ENCODE measurements at regions not wholly inside any gene's neighbourhood (a gene's known extent, or its start where the extent isn't known, plus 50 kb on each side); places are given as distances from the start of the nearest gene placed in this dataset.

DNA sequence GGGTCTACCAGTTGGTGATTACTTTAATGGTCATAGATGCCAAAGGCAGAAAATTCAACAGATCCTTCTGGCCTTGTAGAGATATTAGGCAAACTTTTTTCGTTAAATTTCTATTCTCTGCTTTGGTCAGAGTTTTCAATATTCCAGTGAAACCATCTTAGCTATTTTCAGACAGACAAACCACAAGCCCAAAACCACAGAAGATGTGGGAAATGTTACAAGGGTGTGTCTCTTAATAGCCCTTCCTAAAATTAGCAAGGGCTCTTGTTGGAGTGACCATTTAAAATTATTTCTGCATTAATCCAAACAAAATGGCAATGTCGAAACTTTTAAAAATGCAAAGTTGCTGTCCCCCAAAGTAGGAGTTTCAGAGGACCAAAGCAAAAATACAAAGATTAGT, 102.8 kb downstream of the ARRDC4 start:
- H3K27ac ChIP-seq: no peak overlapping the region
- no peaks in the 10 kb centered on the region for H3K4me1 ChIP-seq
- H3K9me3 ChIP-seq: no peaks in the 10 kb centered on the region
- no peaks in the 10 kb centered on the region for H3K27me3 ChIP-seq
- H3K36me3 ChIP-seq: no peaks in the 10 kb centered on the region
- no peak overlapping the region for H3K4me3 ChIP-seq
- no peak for DNase-seq (ENCODE audit: low spot score in 2 of 2)
- TF ChIP-seq, protein P1, sequence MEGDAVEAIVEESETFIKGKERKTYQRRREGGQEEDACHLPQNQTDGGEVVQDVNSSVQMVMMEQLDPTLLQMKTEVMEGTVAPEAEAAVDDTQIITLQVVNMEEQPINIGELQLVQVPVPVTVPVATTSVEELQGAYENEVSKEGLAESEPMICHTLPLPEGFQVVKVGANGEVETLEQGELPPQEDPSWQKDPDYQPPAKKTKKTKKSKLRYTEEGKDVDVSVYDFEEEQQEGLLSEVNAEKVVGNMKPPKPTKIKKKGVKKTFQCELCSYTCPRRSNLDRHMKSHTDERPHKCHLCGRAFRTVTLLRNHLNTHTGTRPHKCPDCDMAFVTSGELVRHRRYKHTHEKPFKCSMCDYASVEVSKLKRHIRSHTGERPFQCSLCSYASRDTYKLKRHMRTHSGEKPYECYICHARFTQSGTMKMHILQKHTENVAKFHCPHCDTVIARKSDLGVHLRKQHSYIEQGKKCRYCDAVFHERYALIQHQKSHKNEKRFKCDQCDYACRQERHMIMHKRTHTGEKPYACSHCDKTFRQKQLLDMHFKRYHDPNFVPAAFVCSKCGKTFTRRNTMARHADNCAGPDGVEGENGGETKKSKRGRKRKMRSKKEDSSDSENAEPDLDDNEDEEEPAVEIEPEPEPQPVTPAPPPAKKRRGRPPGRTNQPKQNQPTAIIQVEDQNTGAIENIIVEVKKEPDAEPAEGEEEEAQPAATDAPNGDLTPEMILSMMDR (IDR thresholded peaks at IDR 0.05): no peak
- TF ChIP-seq POLR2A (IDR thresholded peaks at IDR 0.05): no peak
- TF ChIP-seq POLR2AphosphoS5 (IDR thresholded peaks at IDR 0.05): no peak
- intact Hi-C loops (cut with DNase I; ENCODE audit: low total_unique reads): no loop called here

- no peak overlapping the region for H3K27ac ChIP-seq
Observed at GRCh38 chr15:98063871-98064270, 103.4 kb downstream of the ARRDC4 start.

DNA sequence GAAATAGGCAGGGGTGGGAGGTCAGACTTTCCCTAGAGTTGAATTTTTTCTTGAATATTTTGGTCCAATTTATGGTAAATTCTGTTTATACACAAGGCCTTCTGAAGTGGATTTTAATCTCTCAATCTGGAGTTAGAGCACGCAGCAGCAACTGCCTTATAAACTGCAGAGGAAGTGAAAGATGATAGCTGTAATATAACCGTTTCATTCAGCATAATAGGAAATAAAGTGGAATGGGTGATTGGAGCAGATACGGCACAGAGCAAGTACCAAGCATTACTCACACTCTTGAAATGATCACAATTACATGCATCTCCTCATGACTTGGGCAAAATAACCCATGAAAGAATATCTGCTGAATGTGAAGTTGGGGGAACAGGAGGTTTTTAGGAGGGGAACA, 106.8 kb downstream of the ARRDC4 start:
- Histone ChIP-seq H3K9me3 (peaks cover 0 to 4% of the 10 kb centered on the region in 2 donors), H3K27ac (no peak overlapping the region), H3K27me3 (no peaks in the 10 kb centered on the region), H3K36me3 (no peaks in the 10 kb centered on the region), H3K4me1 (no peaks in the 10 kb centered on the region), H3K4me3 (no peak overlapping the region)
- intact Hi-C loops (cut with DNase I; ENCODE audit: low total_unique reads): no loop called here
- no peak for DNase-seq (ENCODE audit: low spot score in 2 of 2)
- TF ChIP-seq, protein P1 (IDR thresholded peaks at IDR 0.05): no peak
- TF ChIP-seq POLR2A (IDR thresholded peaks at IDR 0.05): no peak

More at GRCh38 chr15:98063871-98064270, 103.4 kb downstream of the ARRDC4 start:
- Histone ChIP-seq H3K4me1 (no peaks in the 10 kb centered on the region), H3K36me3 (no peaks in the 10 kb centered on the region), H3K4me3 (no peak overlapping the region), H3K9me3 (no peaks in the 10 kb centered on the region), H3K27me3 (no peaks in the 10 kb centered on the region)
- no peak for DNase-seq (ENCODE audit: low spot score in 2 of 2)
- intact Hi-C loops (cut with DNase I; ENCODE audit: low total_unique reads): no loop called here
- TF ChIP-seq POLR2AphosphoS5 (IDR thresholded peaks at IDR 0.05) (no peak), POLR2A (IDR thresholded peaks at IDR 0.05) (no peak)
- TF ChIP-seq, protein P1 (IDR thresholded peaks at IDR 0.05): no peak

DNA sequence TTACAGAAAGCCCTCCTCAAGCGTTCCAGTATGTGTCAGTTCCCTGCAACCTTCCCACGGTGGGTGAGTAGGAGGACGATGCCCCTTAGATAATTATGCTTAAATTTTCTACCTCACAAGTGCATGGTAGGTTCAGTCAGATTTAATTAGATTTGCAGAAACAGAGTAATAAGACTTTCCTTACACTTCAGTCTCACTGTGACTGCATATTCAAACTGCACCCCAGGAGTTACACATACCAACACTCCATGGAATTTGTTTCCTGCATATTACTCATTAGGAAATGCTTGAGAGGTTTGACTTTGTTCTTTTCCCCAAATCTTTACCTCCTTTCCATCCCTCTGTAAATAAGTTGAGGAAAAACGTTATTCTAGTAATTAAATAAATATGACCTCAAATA, 108.8 kb downstream of the ARRDC4 start:
- TF ChIP-seq POLR2AphosphoS5 (IDR thresholded peaks at IDR 0.05): no peak
- no peak for TF ChIP-seq POLR2A (IDR thresholded peaks at IDR 0.05)
- TF ChIP-seq, protein P1 (IDR thresholded peaks at IDR 0.05): no peak

GRCh38 chr15:98070137-98070536, 109.6 kb downstream of the ARRDC4 start:
- TF ChIP-seq POLR2A (IDR thresholded peaks at IDR 0.05) (no peak), POLR2AphosphoS5 (IDR thresholded peaks at IDR 0.05) (no peak)
- TF ChIP-seq, protein P1 (IDR thresholded peaks at IDR 0.05): no peak
- no peak overlapping the region for H3K4me3 ChIP-seq
- H3K27me3 ChIP-seq: no peaks in the 10 kb centered on the region
- H3K4me1 ChIP-seq: no peaks in the 10 kb centered on the region
- H3K27ac ChIP-seq: no peak overlapping the region
- no peak for DNase-seq (ENCODE audit: low spot score in 2 of 2)
- H3K36me3 ChIP-seq: no peaks in the 10 kb centered on the region
- peaks cover 0 to 4% of the 10 kb centered on the region in 2 donors for H3K9me3 ChIP-seq
- intact Hi-C loops (cut with DNase I; ENCODE audit: low total_unique reads): no loop called here

More for the DNA sequence above, 108.8 kb downstream of the ARRDC4 start:
- no peak for DNase-seq (ENCODE audit: low spot score in 2 of 2)
- Histone ChIP-seq H3K36me3 (no peaks in the 10 kb centered on the region), H3K27ac (no peak overlapping the region), H3K9me3 (peaks cover 0 to 4% of the 10 kb centered on the region in 2 donors), H3K4me1 (no peaks in the 10 kb centered on the region), H3K27me3 (no peaks in the 10 kb centered on the region), H3K4me3 (no peak overlapping the region)
- intact Hi-C loops (cut with DNase I; ENCODE audit: low total_unique reads): no loop called here
